CD4-positive, alpha-beta T cell (primary cell): ENCODE measurements at regions not wholly inside any gene's neighbourhood (a gene's known extent, or its start where the extent isn't known, plus 50 kb on each side); places are given as distances from the start of the nearest gene placed in this dataset.
"Not testable (repeated sequence)": the region's sequence is repeated elsewhere in the genome, so short reads cannot be mapped to it uniquely, and the experiment has no call there.

Experiments used
- ATAC-seq: fragments of 200-7000 bp; cut with Tn5 transposase; one replicate; pipeline ENCODE4 v1.10.0; 2022; ENCODE audit warnings: mild to moderate bottlenecking; ENCODE audit not compliant: poor library complexity
- CTCF ChIA-PET: fragments of 350-600 bp; sonication (Branson Sonifier 250); formaldehyde crosslinking; loops from one replicate; lab custom pipeline; 2021; ENCODE audit warnings: antibody characterized with exemption, inconsistent platforms; lab: Charles Lee
- POLR2A ChIA-PET: fragments of 350-600 bp; sonication (Branson Sonifier 250); formaldehyde crosslinking; loops from one replicate; lab custom pipeline; 2021; ENCODE audit warnings: antibody characterized with exemption, inconsistent platforms; lab: Charles Lee
- DNase-seq, 14 experiments: peaks; one replicate each; pipeline ENCODE4 v3.0.0-alpha.2; 2013 to 2020; ENCODE audit warnings: mixed read lengths in 2 of 14
- H3K27ac ChIP-seq, 2 donors: one replicate each; pipeline versions ENCODE4 v1.5.1 to v1.7.0; 2013; ENCODE audit warnings: low read length in 2 of 2, low read depth in 1 of 2, mild to moderate bottlenecking in 1 of 2
- H3K27me3 ChIP-seq, 2 experiments: 1 replicate in 1 of 2; 2 replicates in 1 of 2; pipeline versions ENCODE4 v1.6.1 to v1.7.0; 2013; ENCODE audit warnings: low read length in 2 of 2, control low read depth in 1 of 2, mild to moderate bottlenecking in 1 of 2, moderate library complexity in 1 of 2; ENCODE audit not compliant: insufficient read depth in 2 of 2, control insufficient read depth in 1 of 2
- H3K36me3 ChIP-seq: one replicate; pipeline ENCODE4 v1.6.1; 2013; ENCODE audit warnings: low read length, control low read depth; ENCODE audit not compliant: insufficient read depth
- H3K4me1 ChIP-seq: one replicate; pipeline ENCODE4 v1.6.1; 2013; ENCODE audit warnings: low read length, control low read depth; ENCODE audit not compliant: insufficient read depth
- H3K4me3 ChIP-seq: one replicate; pipeline ENCODE4 v1.5.1; 2013; ENCODE audit warnings: mild to moderate bottlenecking, low read length, moderate library complexity
- H3K9me3 ChIP-seq, 2 experiments: 1 replicate in 1 of 2; 2 replicates in 1 of 2; pipeline versions ENCODE4 v1.6.1 to v1.7.0; 2013; ENCODE audit warnings: low read length in 2 of 2, mild to moderate bottlenecking in 2 of 2, control low read depth in 1 of 2, moderate library complexity in 1 of 2; ENCODE audit not compliant: control insufficient read depth in 1 of 2, insufficient read depth in 1 of 2
- H3K27ac Mint-ChIP-seq: one replicate; pipeline ENCODE4 v1.8.0; 2020; ENCODE audit warnings: mixed read lengths
- H3K27me3 Mint-ChIP-seq: one replicate; pipeline ENCODE4 v1.8.0; 2021; ENCODE audit warnings: mixed read lengths
- H3K36me3 Mint-ChIP-seq: one replicate; pipeline ENCODE4 v1.8.0; 2021; ENCODE audit warnings: low read depth, mixed read lengths
- H3K4me1 Mint-ChIP-seq: one replicate; pipeline ENCODE4 v1.8.0; 2021; ENCODE audit warnings: low read depth, mixed read lengths
- H3K4me3 Mint-ChIP-seq: one replicate; pipeline ENCODE4 v1.8.0; 2020; ENCODE audit warnings: mild to moderate bottlenecking, mixed read lengths
- H3K9me3 Mint-ChIP-seq: one replicate; pipeline ENCODE4 v1.8.0; 2020; ENCODE audit warnings: mixed read lengths
- CTCF ChIP-seq: fragments of 200-600 bp; IDR thresholded peaks from one replicate; pipeline ENCODE4 v1.8.0; 2022; ENCODE audit warnings: antibody characterized with exemption, mild to moderate bottlenecking
- intact Hi-C, 2 experiments: fragments of 100-400 bp; cut with DNase I in 1 of 2; cut with micrococcal nuclease in 1 of 2; formaldehyde crosslinking; loops; one replicate each; pipeline versions ENCODE4 v1.15.1 to v1.9.0; 2023 to 2025; cut with DNase I, micrococcal nuclease

GRCh38 chr6:14553515-14553914 is 435.9 kb downstream of the CD83 start:
- no peaks in the 10 kb centered on the region for H3K4me1 Mint-ChIP-seq
- Histone ChIP-seq H3K9me3 (no peaks in the 10 kb centered on the region), H3K27ac (no peak overlapping the region), H3K27me3 (no peaks in the 10 kb centered on the region), H3K4me1 (no peaks in the 10 kb centered on the region), H3K4me3 (no peak overlapping the region), H3K36me3 (no peaks in the 10 kb centered on the region)
- intact Hi-C loops: no loop called here
- no peaks in the 10 kb centered on the region for H3K36me3 Mint-ChIP-seq
- ChIA-PET POLR2A (interaction anchor here (0.6 kb wide), 1 partner anchor 723 kb away, joined by 3 read pairs; no protein-coding TSS in a partner anchor), CTCF (no interaction called here)
- H3K9me3 Mint-ChIP-seq: no peaks in the 10 kb centered on the region
- no peak overlapping the region for H3K4me3 Mint-ChIP-seq
- no peaks in the 10 kb centered on the region for H3K27me3 Mint-ChIP-seq
- ATAC-seq (no peak), DNase-seq (no peak)
- no peak for TF ChIP-seq CTCF
- H3K27ac Mint-ChIP-seq: no peak overlapping the region

GRCh38 chr6:14555804-14556203 is 438.2 kb downstream of the CD83 start:
- no peaks in the 10 kb centered on the region for H3K4me1 Mint-ChIP-seq
- no peak overlapping the region for H3K4me3 Mint-ChIP-seq
- POLR2A ChIA-PET: no interaction called here
- no peak for TF ChIP-seq CTCF
- Histone ChIP-seq H3K36me3 (no peaks in the 10 kb centered on the region), H3K4me3 (no peak overlapping the region), H3K27ac (no peak overlapping the region), H3K4me1 (no peaks in the 10 kb centered on the region), H3K27me3 (no peaks in the 10 kb centered on the region), H3K9me3 (no peaks in the 10 kb centered on the region)
- no peaks in the 10 kb centered on the region for H3K27me3 Mint-ChIP-seq
- CTCF ChIA-PET: no interaction called here
- no peak overlapping the region for H3K27ac Mint-ChIP-seq
- H3K36me3 Mint-ChIP-seq: no peaks in the 10 kb centered on the region
- peaks cover 4% of the 10 kb centered on the region for H3K9me3 Mint-ChIP-seq
- ATAC-seq (no peak), DNase-seq (no peak)
- intact Hi-C loops: no loop called here

- Mint-ChIP-seq H3K9me3 (peaks cover 4% of the 10 kb centered on the region), H3K4me1 (no peaks in the 10 kb centered on the region), H3K4me3 (no peak overlapping the region), H3K27me3 (no peaks in the 10 kb centered on the region), H3K36me3 (no peaks in the 10 kb centered on the region), H3K27ac (no peak overlapping the region)
- H3K27ac ChIP-seq: no peak overlapping the region
- no peaks in the 10 kb centered on the region for H3K27me3 ChIP-seq
- no peaks in the 10 kb centered on the region for H3K4me1 ChIP-seq
- ChIA-PET CTCF (no interaction called here), POLR2A (no interaction called here)
- intact Hi-C loops: no loop called here
- no peak for ATAC-seq
- no peak for DNase-seq
- H3K36me3 ChIP-seq: no peaks in the 10 kb centered on the region
- H3K9me3 ChIP-seq: no peaks in the 10 kb centered on the region
- TF ChIP-seq CTCF: no peak
- no peak overlapping the region for H3K4me3 ChIP-seq
Observed at GRCh38 chr6:14559746-14560536, 442.4 kb downstream of the CD83 start.

GRCh38 chr6:14561563-14561962 is 444.0 kb downstream of the CD83 start:
- intact Hi-C loops, H3K9me3 ChIP-seq, H3K27me3 Mint-ChIP-seq, H3K4me3 ChIP-seq, H3K9me3 Mint-ChIP-seq, DNase-seq, H3K36me3 Mint-ChIP-seq, POLR2A ChIA-PET, H3K36me3 ChIP-seq, H3K27me3 ChIP-seq, ATAC-seq, H3K27ac ChIP-seq, H3K4me1 Mint-ChIP-seq, H3K4me1 ChIP-seq, H3K27ac Mint-ChIP-seq, H3K4me3 Mint-ChIP-seq, CTCF ChIA-PET: not testable (repeated sequence)
